Stomach (tissue), 8 donors: ENCODE measurements at regions not wholly inside any gene's neighbourhood (a gene's known extent, or its start where the extent isn't known, plus 50 kb on each side); places are given as distances from the start of the nearest gene placed in this dataset.

Experiments
- DNase-seq, 2 donors: peaks; one replicate each; pipeline versions ENCODE4 v3.0.0 to v3.0.0-alpha.2; 2013 to 2019
- H3K27ac ChIP-seq, 5 donors: fragments of 200-600 bp in 4 of 5; sonication (generic) in 4 of 5; one replicate each; pipeline ENCODE4 v1.5.1; 2013 to 2019; ENCODE audit warnings: mild to moderate bottlenecking in 1 of 5, moderate library complexity in 1 of 5
- H3K27me3 ChIP-seq, 3 donors: fragments of 200-600 bp; sonication (generic); one replicate each; pipeline ENCODE4 v1.5.1; 2017 to 2019; ENCODE audit warnings: mixed run types in 1 of 3
- H3K36me3 ChIP-seq, 4 donors: fragments of 200-600 bp; sonication (generic); 1 replicate in 3 of 4; 2 replicates in 1 of 4; pipeline ENCODE4 v1.5.1; 2016 to 2019
- H3K4me1 ChIP-seq, 4 donors: fragments of 200-600 bp; sonication (generic); one replicate each; pipeline ENCODE4 v1.5.1; 2016 to 2019
- H3K4me3 ChIP-seq, 4 donors: fragments of 200-600 bp; sonication (generic) in 3 of 4; one replicate each; pipeline ENCODE4 v1.5.1; 2016 to 2019; ENCODE audit warnings: mild to moderate bottlenecking in 1 of 4
- H3K9me3 ChIP-seq, 4 donors: fragments of 200-600 bp; sonication (generic); one replicate each; pipeline ENCODE4 v1.5.1; 2016 to 2019
- EP300 ChIP-seq: sonication (generic); formaldehyde crosslinking; IDR thresholded peaks from one replicate; pipeline ENCODE4 v1.6.1; 2017; ENCODE audit warnings: antibody characterized with exemption
- POLR2A ChIP-seq, 4 donors: fragments of 450-650 bp; IDR thresholded peaks; one replicate each; pipeline ENCODE4 v1.6.1; 2016; ENCODE audit warnings: antibody characterized with exemption in 4 of 4, control low read depth in 2 of 4, mild to moderate bottlenecking in 1 of 4, moderate library complexity in 1 of 4
- POLR2AphosphoS5 ChIP-seq, 3 donors: sonication (generic); formaldehyde crosslinking; IDR thresholded peaks; one replicate each; pipeline ENCODE4 v1.6.1; 2016; ENCODE audit warnings: antibody characterized with exemption in 3 of 3
- WGBS, 5 donors: extraction: QIAGEN DNeasy Blood & Tissue Kit in 3 of 5; methylation state at CpG; one replicate each; pipeline versions ENCODE4 v1.1.5 to v1.1.7; 2013 to 2018; 5-methylcytosine and 5-hydroxymethylcytosine counted together
- intact Hi-C: fragments of 100-400 bp; cut with DNase I; formaldehyde crosslinking; loops from one replicate; pipeline ENCODE4 v1.15.1; 2023; ENCODE audit warnings: low total_unique reads
- TF ChIP-seq, protein P1 (sequence below), 7 experiments: fragments of 450-650 bp in 4 of 7; fragments of 200-600 bp in 3 of 7; sonication (generic) in 3 of 7; IDR thresholded peaks; one replicate each; pipeline ENCODE4 v1.5.1; 2016 to 2019; ENCODE audit warnings: antibody characterized with exemption in 7 of 7, control low read depth in 2 of 7, mild to moderate bottlenecking in 1 of 7
- donor health status: healthy with polysubstance abuse.
- donor health status: Bipolar disorder and iron deficiency.
- donor health status: healthy.

DNA sequence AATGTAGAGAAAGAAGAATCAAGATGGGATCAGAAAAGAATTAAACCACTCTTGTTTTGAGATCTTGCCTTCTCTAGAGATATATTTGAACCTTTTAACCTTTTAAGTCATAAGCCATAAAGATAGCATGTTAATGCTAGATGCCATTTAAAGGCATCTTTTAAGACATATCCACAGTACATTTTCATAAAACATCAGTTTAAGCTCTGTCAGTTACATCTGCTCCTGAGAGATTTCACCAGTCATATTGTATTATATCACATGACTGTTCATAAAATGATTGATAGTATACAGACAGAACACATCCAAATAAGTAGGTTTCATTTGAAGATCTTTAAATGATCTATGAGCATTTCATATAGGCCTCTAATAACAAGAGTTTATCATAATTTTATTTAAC is 1238.5 kb downstream of the SLC16A7 start:
- no peak for DNase-seq
- no peak overlapping the region for H3K4me3 ChIP-seq
- TF ChIP-seq POLR2AphosphoS5 (IDR thresholded peaks at IDR 0.05) (no peak), POLR2A (IDR thresholded peaks at IDR 0.05) (no peak), EP300 (no peak)
- TF ChIP-seq, protein P1, sequence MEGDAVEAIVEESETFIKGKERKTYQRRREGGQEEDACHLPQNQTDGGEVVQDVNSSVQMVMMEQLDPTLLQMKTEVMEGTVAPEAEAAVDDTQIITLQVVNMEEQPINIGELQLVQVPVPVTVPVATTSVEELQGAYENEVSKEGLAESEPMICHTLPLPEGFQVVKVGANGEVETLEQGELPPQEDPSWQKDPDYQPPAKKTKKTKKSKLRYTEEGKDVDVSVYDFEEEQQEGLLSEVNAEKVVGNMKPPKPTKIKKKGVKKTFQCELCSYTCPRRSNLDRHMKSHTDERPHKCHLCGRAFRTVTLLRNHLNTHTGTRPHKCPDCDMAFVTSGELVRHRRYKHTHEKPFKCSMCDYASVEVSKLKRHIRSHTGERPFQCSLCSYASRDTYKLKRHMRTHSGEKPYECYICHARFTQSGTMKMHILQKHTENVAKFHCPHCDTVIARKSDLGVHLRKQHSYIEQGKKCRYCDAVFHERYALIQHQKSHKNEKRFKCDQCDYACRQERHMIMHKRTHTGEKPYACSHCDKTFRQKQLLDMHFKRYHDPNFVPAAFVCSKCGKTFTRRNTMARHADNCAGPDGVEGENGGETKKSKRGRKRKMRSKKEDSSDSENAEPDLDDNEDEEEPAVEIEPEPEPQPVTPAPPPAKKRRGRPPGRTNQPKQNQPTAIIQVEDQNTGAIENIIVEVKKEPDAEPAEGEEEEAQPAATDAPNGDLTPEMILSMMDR (IDR thresholded peaks at IDR 0.05), result no peak
- H3K9me3 ChIP-seq, result no peaks in the 10 kb centered on the region
- intact Hi-C loops, result no loop called here
- H3K27me3 ChIP-seq, result no peaks in the 10 kb centered on the region
- H3K4me1 ChIP-seq, result no peaks in the 10 kb centered on the region
- H3K27ac ChIP-seq, result no peak overlapping the region
- H3K36me3 ChIP-seq, result no peaks in the 10 kb centered on the region

DNA sequence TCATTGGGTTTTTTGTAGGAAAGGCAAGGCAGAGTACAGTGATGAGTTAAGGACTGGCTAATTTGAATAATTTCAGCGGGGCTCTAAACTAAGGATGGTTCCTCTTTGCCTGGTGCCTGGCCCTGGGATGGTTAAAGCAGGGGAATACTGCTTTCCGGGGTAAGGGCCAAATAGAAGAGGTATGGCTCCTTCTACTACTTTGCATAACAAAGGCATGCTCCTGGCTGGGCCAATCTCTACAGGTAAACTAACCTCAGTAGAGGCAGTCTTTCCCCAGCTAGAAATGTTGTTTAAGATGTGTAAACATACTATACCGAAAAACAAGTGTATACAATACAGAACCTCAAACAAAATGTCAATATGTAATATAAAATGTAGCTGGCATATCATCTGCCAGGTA is 1239.0 kb downstream of the SLC16A7 start:
- Histone ChIP-seq H3K4me1 (no peaks in the 10 kb centered on the region), H3K9me3 (no peaks in the 10 kb centered on the region), H3K27ac (no peak overlapping the region), H3K27me3 (no peaks in the 10 kb centered on the region), H3K4me3 (no peak overlapping the region), H3K36me3 (no peaks in the 10 kb centered on the region)
- DNase-seq, result no peak
- intact Hi-C loops, result no loop called here
- TF ChIP-seq EP300 (no peak), POLR2AphosphoS5 (IDR thresholded peaks at IDR 0.05) (no peak), POLR2A (IDR thresholded peaks at IDR 0.05) (no peak)
- TF ChIP-seq, protein P1 (IDR thresholded peaks at IDR 0.05), result no peak
- 70 to 79% (median 76%) methylated on average over 3 of the region's 3 CpGs for WGBS, 5 donors

DNA sequence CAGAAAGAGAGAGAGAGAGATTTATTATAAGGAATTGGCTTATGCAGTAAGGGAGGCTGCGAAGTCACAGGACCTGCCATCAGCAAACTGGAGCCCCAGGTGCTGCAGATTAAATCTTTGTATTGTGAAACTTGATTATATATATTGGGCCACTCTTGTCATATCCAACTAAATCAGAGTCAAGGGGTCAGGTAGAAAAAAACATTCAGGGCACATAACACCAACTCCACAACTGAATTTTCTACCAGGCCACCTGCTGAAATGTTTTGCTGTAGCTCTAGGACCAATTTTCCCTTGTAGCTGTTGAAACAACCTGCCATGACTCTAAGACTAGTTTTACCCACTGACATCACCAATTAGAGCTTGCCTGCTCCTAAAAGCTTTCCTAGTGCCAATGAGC is 1240.8 kb downstream of the SLC16A7 start:
- TF ChIP-seq POLR2A (IDR thresholded peaks at IDR 0.05), result no peak
- TF ChIP-seq, protein P1 (IDR thresholded peaks at IDR 0.05), result no peak
- no peak for TF ChIP-seq EP300
- TF ChIP-seq POLR2AphosphoS5 (IDR thresholded peaks at IDR 0.05), result no peak
- 75 to 93% (median 78%) methylated on average over 1 of the region's 1 CpG for WGBS, 5 donors
- H3K27ac ChIP-seq, result no peak overlapping the region
- H3K36me3 ChIP-seq, result no peaks in the 10 kb centered on the region
- H3K27me3 ChIP-seq, result no peaks in the 10 kb centered on the region
- intact Hi-C loops, result no loop called here
- no peak for DNase-seq
- H3K4me3 ChIP-seq, result no peak overlapping the region
- H3K4me1 ChIP-seq, result no peaks in the 10 kb centered on the region
- no peaks in the 10 kb centered on the region for H3K9me3 ChIP-seq

DNA sequence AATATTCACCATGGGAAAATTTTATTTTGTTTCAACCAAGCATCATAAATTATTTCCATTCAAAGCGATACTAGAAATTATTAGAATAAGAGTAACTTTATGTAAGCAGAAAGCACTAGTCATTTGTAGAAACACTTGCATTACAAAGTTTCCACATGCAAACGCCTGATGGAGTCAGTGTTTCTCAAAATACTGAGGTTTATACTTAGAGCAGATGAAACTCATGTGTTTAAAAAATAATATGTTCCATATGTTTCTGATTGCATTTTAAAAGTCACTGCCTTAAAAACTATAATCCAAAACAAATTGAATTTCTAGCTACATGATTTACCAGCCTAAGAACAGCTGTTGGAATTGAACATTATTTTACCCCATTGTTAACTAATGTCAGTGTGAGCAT is 1246.4 kb downstream of the SLC16A7 start:
- no peak overlapping the region for H3K4me3 ChIP-seq
- 37 to 67% (median 58%) methylated on average over 2 of the region's 2 CpGs for WGBS, 5 donors

More for the DNA sequence above, 1246.4 kb downstream of the SLC16A7 start:
- H3K9me3 ChIP-seq, result no peaks in the 10 kb centered on the region
- no peaks in the 10 kb centered on the region for H3K27me3 ChIP-seq
- intact Hi-C loops, result no loop called here
- TF ChIP-seq, protein P1 (IDR thresholded peaks at IDR 0.05), result no peak
- TF ChIP-seq POLR2AphosphoS5 (IDR thresholded peaks at IDR 0.05) (no peak), POLR2A (IDR thresholded peaks at IDR 0.05) (no peak), EP300 (no peak)
- H3K4me1 ChIP-seq, result no peaks in the 10 kb centered on the region
- no peak overlapping the region for H3K27ac ChIP-seq
- no peaks in the 10 kb centered on the region for H3K36me3 ChIP-seq
- DNase-seq, result peak in 1 of 2 donors; percentile 26
